AML-193 (cell line): ENCODE measurements at regions not wholly inside any gene's neighbourhood (a gene's known extent, or its start where the extent isn't known, plus 50 kb on each side); places are given as distances from the start of the nearest gene placed in this dataset.
"Not testable (repeated sequence)": the region's sequence is repeated elsewhere in the genome, so short reads cannot be mapped to it uniquely, and the experiment has no call there.

Source experiments
- DNase-seq, 2 experiments: peaks; one replicate each; lab custom pipeline; 2025; lab: John Stamatoyannopoulos, UW

DNA sequence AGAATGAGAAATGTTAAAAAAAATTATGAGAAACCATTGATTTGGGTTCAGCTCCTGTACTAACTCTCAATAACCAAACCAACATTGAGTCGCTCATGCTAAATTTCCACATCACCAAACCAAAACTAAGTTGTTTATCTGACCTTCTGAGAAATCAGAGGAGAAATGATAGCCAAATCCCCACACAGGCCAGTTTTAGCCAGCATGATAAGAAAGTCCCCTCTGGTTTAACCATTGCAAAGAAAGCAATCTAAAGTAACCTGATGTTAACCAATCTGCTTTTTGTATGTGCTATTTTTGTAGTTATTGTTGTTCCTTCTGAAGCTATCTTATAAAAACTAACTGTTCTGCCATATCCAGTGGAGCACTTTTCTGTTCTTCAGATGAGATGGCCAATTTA, 599.7 kb downstream of the SLC16A7 start:
- DNase-seq, result no peak

- no peak for DNase-seq
Observed at GRCh38 chr12:60196366-60196765, 600.5 kb downstream of the SLC16A7 start.

- no peak for DNase-seq
Observed at GRCh38 chr12:60197589-60197988, 601.8 kb downstream of the SLC16A7 start.

DNA sequence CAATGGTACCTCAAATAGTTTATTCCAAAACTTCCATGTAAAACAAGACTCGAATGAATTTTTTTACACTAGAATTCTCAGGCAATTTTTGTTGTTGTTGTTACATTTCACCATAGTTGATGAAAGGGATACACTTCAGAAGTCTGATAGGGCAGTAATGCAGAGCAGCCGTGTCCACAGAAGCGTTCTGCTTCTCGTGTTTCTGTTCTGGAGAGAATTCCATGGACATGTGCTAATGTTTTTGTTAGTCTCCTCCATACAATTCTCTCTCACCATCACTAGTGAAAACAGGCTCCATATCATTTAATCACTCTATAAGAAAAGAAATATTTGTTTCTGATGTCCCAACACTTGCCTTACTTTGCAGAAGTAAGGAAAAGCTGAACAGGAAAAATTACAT, 606.1 kb downstream of the SLC16A7 start:
- no peak for DNase-seq

GRCh38 chr12:60205500-60205899, 609.7 kb downstream of the SLC16A7 start:
- DNase-seq, result no peak

- DNase-seq, result no peak
Observed at GRCh38 chr12:60209521-60209920, 613.7 kb downstream of the SLC16A7 start.

GRCh38 chr12:60209933-60210332, 614.1 kb downstream of the SLC16A7 start:
- DNase-seq, result no peak

GRCh38 chr12:60210756-60211155, 614.9 kb downstream of the SLC16A7 start:
- no peak for DNase-seq

DNA sequence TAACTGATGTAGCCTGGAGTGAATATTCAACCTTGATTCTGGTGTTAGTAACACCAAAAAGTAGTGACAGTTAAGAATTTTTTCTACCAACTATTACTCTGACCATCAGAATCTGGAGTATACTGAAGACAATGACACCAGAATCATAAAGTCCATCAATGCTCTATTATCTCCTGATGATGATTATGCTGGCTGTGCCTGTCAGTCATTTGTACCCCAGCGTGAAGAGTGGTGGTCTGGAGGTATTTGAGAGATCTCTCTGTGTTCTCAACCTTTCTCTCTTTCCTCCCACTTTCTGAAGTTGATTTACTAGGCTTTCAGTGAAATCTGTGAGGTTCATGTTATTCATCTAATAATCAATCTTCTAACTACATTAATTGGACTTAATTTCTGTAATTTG, 615.4 kb downstream of the SLC16A7 start:
- DNase-seq, result no peak

GRCh38 chr12:60212159-60213000, 616.6 kb downstream of the SLC16A7 start:
- DNase-seq, result no peak

DNA sequence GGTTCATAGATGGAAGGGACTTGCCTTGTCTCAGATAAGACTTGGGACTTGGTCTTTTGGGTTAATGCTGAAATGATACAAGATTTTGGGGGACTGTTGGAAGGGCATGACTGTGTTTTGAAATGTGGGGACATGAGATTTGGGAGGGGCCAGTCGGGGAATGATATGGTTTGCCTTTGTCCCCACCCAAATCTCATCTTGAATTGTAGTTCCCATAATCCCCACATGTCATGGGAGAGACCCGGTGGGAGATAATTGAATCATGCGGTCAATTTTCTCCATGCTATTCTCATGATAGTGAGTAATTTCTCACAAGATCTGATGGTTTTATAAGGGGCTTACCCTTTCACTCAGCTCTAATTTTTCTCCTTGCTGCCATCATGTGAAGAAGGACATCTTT, 617.4 kb downstream of the SLC16A7 start:
- DNase-seq, result not testable (repeated sequence)

DNA sequence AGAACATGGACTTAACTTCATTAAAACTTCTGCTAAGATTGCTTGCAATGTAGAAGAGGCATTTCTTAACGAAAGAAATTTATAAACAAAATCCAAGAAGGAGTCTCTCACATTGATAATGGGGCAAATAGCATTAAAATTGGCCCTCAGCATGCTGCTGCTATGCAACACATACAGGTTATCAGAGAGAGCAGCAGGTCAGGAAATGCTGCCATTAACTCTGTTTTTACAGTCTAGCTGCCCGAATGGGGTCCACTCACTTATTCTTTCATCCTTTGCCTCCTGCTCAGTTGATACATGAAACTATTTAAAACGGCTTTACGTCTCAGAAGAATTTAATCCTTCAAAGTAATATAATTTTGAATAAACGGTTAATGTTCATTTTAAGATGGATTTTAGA, 620.4 kb downstream of the SLC16A7 start:
- DNase-seq, result no peak

DNA sequence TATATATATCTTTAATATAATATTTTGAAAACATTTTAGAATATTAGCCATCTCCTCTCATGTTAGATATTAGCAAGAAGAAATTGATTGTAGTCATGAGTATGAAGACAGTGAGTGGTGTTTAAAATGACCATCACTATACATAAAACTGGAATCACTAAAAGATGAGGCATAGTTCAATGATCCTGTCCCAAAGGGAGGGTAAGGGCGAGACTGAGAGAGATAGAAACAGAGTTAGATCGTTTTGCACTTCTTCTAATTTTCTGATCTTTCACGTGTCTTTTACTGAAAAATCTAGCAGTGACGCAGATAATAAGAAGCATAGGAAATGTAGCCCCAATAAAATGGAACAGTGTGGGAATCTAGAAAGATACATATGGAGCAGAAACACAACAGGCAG, 627.4 kb downstream of the SLC16A7 start:
- no peak for DNase-seq

DNA sequence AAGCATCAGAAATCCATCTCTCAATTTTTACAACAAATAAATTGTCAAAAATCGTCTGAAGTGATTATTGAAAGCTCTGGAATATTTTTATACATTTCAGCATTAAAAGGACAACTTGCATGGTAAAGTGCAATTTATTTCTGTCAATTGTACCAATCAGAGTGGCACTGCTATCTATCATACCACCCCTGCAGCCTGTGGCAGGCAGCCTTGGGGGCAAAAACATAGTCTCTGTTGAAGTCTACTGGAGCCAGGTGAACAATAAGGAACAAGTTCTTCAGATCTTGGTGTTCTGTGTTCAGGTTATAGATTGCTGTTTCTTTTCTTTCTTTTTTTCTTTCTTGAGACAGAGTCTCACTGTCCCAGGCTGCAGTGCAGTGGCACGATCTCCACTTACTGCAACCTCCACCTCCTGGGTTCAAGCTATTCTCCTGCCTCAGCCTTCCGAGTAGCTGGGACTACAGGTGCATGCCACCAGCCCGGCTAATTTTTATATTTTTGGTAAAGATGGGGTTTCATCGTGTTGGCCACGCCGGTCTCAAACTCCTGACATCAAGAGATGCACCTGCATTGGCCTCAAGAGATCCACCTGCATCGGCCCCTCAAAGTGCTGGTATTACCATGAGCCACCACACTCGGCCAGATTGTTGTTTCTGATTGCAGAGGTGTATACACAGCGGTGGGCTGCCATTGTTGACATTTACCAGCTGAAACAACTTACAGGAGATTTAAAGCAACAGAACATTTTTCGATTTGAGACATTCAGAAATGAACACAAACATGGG, 629.6 kb downstream of the SLC16A7 start:
- DNase-seq, result no peak

DNA sequence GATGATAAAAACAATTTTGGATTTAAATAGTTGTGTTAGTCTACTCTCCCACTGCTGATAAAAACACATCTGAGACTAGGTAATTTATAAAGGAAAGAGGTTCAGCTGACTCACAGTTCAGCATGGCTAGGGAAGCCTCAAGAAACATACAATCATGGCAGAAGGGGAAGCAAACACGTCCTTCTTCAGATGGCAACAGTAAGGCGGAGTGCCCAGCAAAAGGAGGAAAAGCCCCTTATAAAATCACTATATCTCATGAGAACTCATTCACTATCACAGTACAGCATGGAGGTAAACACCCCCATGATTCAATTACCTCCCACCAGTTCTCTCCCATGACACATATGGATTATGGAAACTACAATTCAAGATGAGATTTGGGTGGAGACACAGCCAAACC, 632.1 kb downstream of the SLC16A7 start:
- DNase-seq, result no peak

GRCh38 chr12:60230056-60230455, 634.2 kb downstream of the SLC16A7 start:
- no peak for DNase-seq

GRCh38 chr12:60231303-60231702, 635.5 kb downstream of the SLC16A7 start:
- DNase-seq, result no peak

DNA sequence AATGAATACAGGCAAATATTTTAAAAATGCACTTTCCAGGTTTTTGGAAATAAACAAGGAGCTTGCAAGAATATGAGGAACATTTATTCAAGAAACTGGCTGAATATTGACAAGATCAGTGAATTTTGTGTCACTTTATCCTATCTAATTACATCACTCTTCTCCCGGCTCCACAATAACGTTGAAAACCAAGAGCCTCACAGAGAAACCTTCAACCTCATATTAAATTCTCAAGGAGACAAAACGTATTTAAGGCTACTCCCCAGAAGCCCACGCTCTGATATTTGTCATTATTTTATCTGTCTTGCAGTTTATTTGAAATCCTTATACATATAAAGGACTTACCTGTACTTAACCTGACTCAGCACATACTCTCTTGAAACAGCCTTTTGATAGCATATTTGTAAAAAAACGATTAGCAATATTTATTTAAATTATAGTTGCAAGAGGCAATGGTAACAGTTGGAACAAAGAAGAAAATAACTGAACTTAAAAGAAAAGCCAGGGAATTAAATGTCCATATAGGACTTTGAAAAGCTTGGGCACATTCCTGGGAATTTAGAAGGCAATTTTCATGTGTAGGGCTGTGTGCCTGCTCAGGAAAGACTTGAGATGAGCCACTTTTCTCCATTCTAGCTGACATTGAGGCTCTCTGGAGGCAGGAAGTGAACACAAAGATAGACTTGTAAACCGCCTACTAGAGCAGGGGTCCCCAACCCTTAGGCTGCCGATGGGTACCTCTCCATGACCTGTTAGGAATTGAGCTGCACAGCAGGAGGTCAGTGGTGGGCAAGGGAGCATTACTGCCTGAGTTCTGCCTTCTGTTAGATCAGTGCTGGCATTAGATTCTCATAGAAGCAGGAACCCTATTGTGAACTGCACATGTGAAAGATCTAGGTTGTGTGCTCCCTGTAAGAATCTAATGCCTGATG, 636.4 kb downstream of the SLC16A7 start:
- DNase-seq, result no peak

DNA sequence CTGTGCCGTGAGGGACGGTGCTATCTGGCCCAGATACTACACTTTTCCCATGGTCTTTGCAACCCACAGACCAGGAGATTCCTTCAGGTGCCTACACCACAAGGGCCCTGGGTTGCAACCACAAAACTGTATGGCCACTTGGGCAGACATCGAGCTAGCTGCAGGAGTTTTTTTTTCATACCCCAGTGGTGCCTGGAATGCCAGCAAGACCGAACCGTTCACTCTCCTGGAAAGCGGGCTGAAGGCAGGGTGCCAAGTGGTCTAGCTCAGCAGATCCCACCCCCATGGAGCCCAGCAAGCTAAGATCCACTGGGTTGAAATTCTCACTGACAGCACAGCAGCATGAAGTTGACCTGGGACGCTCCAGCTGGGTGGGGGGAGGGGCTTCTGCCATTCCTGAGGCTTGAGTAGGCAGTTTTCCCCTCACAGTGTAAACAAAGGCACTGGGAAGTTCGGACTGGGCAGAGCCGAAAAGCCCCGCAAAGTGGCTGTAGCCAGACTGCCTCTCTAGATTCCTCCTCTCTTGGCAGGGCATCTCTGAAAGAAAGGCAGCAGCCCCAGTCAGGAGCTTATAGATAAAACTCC, 638.9 kb downstream of the SLC16A7 start:
- not testable (repeated sequence) for DNase-seq

DNA sequence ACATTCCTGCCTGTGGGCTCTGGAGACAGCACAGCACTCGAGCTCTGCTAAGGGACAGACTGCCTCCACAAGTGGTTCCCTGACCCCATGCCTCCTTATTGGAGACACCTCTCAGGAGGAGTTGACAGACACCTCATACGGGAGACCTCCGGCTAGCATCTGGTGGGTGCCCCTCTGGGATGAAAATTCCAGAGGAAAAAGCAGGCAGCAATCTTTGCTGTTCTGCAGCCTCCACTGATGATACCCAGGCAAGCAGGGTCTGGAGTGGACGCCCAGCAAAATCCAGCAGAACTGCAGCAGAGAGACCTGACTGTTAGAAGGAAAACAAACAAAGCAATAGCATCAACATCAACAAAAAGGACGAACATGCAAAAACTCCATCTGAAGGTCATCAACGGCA, 639.4 kb downstream of the SLC16A7 start:
- no peak for DNase-seq

DNA sequence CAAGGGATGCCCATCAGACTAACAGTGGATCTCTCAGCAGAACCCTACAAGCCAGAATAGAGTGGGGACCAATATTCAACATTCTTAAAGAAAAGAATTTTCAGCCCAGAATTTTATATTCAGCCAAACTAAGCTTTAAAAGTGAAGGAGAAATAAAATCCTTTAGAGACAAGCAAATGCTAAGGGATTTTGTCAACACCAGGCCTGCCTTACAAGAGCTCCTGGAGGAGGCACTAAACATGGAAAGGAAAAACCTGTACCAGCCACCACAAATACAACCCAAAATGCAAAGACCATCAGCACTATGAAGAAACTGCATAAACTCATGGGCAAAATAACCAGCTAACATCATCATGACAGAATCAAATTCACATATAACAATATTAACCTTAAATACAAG, 640.6 kb downstream of the SLC16A7 start:
- not testable (repeated sequence) for DNase-seq

DNA sequence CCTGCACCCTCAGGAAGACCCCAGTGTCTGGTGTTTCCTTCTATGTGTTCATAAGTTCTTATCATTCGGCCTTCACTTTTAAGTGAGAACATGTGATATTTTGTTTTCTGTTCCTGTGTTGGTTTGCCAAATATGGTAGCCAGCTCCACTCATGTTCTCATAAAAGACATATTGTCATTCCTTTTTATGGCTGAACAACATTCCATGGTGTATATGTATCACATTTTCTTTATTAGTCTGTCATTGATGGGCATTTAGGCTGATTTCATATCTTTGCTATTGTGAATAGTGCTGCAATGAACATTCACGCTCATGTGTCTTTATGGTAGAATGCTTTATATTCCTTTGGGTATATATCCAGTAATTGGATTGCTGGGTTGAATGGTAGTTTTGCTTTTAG, 645.1 kb downstream of the SLC16A7 start:
- no peak for DNase-seq
